Large intestine (tissue), 3 donors: ENCODE measurements at regions not wholly inside any gene's neighbourhood (a gene's known extent, or its start where the extent isn't known, plus 50 kb on each side); places are given as distances from the start of the nearest gene placed in this dataset.

Experiments
- DNase-seq, 2 donors: peaks; one replicate each; pipeline versions ENCODE4 v3.0.0 to v3.0.0-alpha.2; 2013
- H3K27ac ChIP-seq: one replicate; pipeline ENCODE4 v1.5.1; 2013; ENCODE audit warnings: low read length
- H3K27me3 ChIP-seq: 2 replicates; pipeline ENCODE4 v1.6.1; 2013; ENCODE audit warnings: low read length; ENCODE audit not compliant: control insufficient read depth, insufficient read depth
- H3K36me3 ChIP-seq: 2 replicates; pipeline ENCODE4 v1.6.1; 2013; ENCODE audit warnings: low read length; ENCODE audit not compliant: control insufficient read depth, insufficient read depth
- H3K4me1 ChIP-seq: one replicate; pipeline ENCODE4 v1.6.1; 2013; ENCODE audit warnings: low read length; ENCODE audit not compliant: control insufficient read depth, insufficient read depth
- H3K4me3 ChIP-seq: one replicate; pipeline ENCODE4 v1.5.1; 2013; ENCODE audit warnings: low read length
- H3K9me3 ChIP-seq: one replicate; pipeline ENCODE4 v1.6.1; 2013; ENCODE audit warnings: mild to moderate bottlenecking, low read depth, low read length, moderate library complexity; ENCODE audit not compliant: control insufficient read depth
- WGBS: methylation state at CpG from one replicate; pipeline ENCODE4 v1.1.5; 2013; ENCODE audit warnings: low lambda C conversion rate; ENCODE audit not compliant: insufficient coverage; 5-methylcytosine and 5-hydroxymethylcytosine counted together

DNA sequence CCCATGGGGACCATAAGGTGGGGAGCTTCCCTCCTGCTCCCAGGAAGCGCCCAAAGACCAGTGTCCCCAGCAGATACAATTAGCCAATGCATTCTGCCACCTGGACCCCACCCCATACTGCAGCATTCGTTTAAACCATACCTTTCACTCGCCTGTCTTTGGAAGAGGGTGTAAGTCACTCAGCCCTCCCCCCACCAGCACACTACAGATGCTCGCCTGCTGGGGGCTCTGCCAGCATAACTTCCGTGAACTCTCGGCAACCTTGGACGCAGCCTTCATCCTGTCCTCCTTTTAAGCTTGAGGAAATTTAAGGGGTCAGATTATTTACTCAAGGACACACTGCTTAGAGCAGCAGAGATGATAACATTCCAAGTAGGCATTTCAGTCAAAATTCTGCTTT lies 94.4 kb upstream of the NAA20 start:
- Histone ChIP-seq H3K27ac (no peak overlapping the region), H3K4me3 (no peak overlapping the region), H3K9me3 (no peaks in the 10 kb centered on the region), H3K4me1 (peaks cover 10% of the 10 kb centered on the region), H3K27me3 (no peaks in the 10 kb centered on the region), H3K36me3 (no peaks in the 10 kb centered on the region)
- no peak for DNase-seq
- WGBS = no CpG with 5 or more reads among the region's 7 CpGs

GRCh38 chr20:19923762-19924161 lies 93.4 kb upstream of the NAA20 start:
- Histone ChIP-seq H3K4me3 (no peak overlapping the region), H3K4me1 (peaks cover 12% of the 10 kb centered on the region), H3K36me3 (no peaks in the 10 kb centered on the region), H3K27me3 (no peaks in the 10 kb centered on the region), H3K27ac (no peak overlapping the region), H3K9me3 (no peaks in the 10 kb centered on the region)
- DNase-seq = no peak
- WGBS = 0% methylated on average over 1 of the region's 3 CpGs

DNA sequence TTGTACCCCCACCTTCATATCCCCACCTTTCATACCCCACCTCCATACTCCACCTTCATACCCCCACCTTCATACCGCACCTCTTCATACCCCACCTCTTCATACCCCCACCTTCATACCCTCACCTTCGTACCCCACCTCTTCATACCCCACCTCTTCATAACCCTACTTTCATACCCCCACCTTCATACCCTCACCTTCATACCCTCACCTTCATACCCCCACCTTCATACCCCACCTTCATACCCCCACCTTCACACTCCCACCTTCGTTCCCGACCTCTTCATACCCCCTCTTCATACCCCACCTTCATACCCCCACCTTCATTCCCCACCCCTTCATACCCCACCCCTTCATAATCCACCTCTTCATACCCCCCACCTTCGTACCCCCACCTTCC lies 92.9 kb upstream of the NAA20 start:
- WGBS = 77% methylated on average over 4 of the region's 5 CpGs
- H3K9me3 ChIP-seq = no peaks in the 10 kb centered on the region
- no peak overlapping the region for H3K4me3 ChIP-seq
- no peaks in the 10 kb centered on the region for H3K36me3 ChIP-seq
- no peak for DNase-seq
- no peak overlapping the region for H3K27ac ChIP-seq
- H3K27me3 ChIP-seq = no peaks in the 10 kb centered on the region
- H3K4me1 ChIP-seq = peaks cover 7% of the 10 kb centered on the region

DNA sequence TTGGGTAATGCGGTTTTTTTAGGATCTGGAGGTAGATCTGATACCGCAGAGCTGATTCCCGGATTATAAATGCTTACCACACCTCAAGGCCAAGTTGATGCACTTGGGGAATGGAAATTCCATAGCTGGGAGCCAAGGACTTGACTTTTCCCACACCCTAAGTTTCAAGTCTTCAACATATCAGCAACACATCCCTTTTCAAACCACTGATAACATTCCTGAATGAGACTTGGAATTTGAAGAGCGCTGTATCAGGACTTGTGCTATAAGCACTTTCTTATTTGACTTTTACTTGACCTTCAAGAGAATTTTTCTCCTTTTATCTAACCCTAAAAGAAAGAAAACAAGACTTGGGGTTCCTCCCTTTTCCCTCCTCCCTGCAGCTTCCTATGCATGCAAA lies 90.6 kb upstream of the NAA20 start:
- DNase-seq = no peak
- Histone ChIP-seq H3K4me1 (peaks cover 6% of the 10 kb centered on the region), H3K9me3 (no peaks in the 10 kb centered on the region), H3K27ac (no peak overlapping the region), H3K27me3 (no peaks in the 10 kb centered on the region), H3K4me3 (no peak overlapping the region), H3K36me3 (no peaks in the 10 kb centered on the region)
- 83% methylated on average over 1 of the region's 4 CpGs for WGBS

GRCh38 chr20:19928328-19929011 lies 88.7 kb upstream of the NAA20 start:
- Histone ChIP-seq H3K36me3 (no peaks in the 10 kb centered on the region), H3K4me1 (peaks cover 14% of the 10 kb centered on the region), H3K27me3 (no peaks in the 10 kb centered on the region), H3K9me3 (no peaks in the 10 kb centered on the region), H3K4me3 (no peak overlapping the region), H3K27ac (no peak overlapping the region)
- WGBS = no CpG with 5 or more reads among the region's 9 CpGs
- no peak for DNase-seq

DNA sequence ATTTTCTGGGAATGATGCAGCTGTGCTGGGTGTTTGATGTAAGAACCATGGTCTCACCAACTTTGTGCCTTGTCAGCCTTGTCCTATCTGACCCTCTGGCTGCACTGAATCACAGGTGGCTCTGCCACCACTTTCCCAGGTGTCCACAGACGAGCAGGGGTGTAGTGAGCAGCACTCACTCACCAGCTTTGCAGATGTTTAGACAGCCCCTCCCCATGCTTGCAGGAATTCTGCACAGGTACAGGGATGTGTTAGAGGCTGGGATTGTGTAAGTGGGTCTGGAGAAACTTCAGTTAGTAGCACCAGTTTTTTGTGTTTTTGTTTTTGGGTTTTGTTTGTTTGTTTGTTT lies 88.2 kb upstream of the NAA20 start:
- Histone ChIP-seq H3K9me3 (no peaks in the 10 kb centered on the region), H3K27ac (no peak overlapping the region), H3K4me1 (peaks cover 16% of the 10 kb centered on the region), H3K4me3 (no peak overlapping the region), H3K36me3 (no peaks in the 10 kb centered on the region), H3K27me3 (no peaks in the 10 kb centered on the region)
- DNase-seq = no peak
- no CpG with 5 or more reads among the region's 1 CpG for WGBS

DNA sequence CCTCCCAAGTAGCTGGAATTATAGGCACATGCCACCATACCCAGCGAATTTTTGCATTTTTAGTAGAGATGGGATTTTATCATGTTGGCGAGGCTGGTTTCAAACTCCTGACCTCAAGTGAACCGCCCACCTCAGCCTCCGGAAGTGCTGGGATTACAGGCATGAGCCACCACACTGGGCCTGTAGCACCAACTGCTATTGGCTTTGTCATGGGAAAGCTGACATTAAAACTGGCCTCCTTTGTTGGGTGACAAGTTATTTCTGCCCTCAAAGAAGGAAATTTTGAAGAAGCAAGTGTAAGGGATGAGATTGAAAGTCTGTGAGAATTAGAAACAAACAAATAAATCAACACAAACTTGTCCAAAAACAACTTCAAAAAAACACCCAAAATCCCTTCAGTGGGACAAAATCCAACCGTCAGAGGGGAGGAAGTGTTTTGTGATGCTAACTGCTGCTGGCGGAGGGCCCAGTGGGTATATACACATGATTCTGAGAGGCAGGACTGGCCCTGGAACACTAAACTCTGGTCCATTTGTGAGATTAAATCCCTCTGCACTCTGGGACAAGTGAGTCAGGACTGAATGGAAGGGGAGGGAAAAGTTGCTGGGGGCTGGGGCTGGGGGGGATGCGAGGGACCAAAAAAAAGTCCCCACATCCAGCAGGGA lies 87.5 kb upstream of the NAA20 start:
- no CpG with 5 or more reads among the region's 7 CpGs for WGBS
- no peak for DNase-seq
- H3K4me3 ChIP-seq = no peak overlapping the region
- H3K27me3 ChIP-seq = no peaks in the 10 kb centered on the region
- no peaks in the 10 kb centered on the region for H3K9me3 ChIP-seq
- no peaks in the 10 kb centered on the region for H3K36me3 ChIP-seq
- H3K27ac ChIP-seq = no peak overlapping the region
- H3K4me1 ChIP-seq = peaks cover 22% of the 10 kb centered on the region

- Histone ChIP-seq H3K4me3 (no peak overlapping the region), H3K4me1 (peaks cover 29% of the 10 kb centered on the region), H3K27ac (no peak overlapping the region), H3K36me3 (no peaks in the 10 kb centered on the region), H3K27me3 (no peaks in the 10 kb centered on the region), H3K9me3 (no peaks in the 10 kb centered on the region)
- DNase-seq = no peak
- WGBS = 78% methylated on average over 3 of the region's 5 CpGs
These were observed 86.7 kb upstream of the NAA20 start for GRCh38 chr20:19930426-19930825.

- 80% methylated on average over 3 of the region's 9 CpGs for WGBS
- Histone ChIP-seq H3K4me3 (no peak overlapping the region), H3K36me3 (no peaks in the 10 kb centered on the region), H3K9me3 (no peaks in the 10 kb centered on the region), H3K4me1 (peaks cover 40% of the 10 kb centered on the region), H3K27ac (no peak overlapping the region), H3K27me3 (no peaks in the 10 kb centered on the region)
- peak in 1 of 2 donors; percentile 16 for DNase-seq
These were observed 84.9 kb upstream of the NAA20 start for GRCh38 chr20:19932170-19932667.

DNA sequence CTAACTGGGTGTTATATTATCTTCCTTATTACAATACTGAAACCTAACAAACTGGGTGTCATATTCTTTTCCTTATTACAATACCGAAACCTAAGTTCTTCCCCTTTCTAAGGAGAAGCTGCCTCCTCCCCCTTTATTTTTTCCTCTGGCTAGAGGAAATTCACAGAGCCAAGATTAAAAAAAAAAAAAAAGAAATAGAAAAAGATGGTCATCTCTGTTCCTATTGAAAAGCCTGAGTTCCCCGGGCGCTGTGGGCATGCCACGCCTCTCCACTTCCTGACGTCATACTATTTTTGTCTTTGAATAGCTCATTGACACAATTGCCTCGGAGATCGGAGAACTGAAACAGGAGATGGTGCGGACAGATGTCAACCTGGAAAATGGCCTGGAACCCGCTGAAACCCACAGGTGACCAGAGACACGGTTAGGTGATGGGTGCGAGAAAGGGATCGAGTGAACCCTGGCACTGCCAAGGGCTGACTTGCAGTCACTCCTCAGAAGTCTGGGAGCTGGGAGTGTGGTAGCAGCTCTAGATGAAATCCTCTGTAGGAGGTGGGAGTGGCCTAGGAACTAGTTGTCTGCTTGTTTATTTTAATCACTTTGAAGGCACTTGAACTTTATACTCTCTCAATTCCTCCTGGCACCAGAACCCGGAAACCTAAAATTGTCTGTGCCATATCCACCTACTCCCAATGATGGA lies 82.2 kb upstream of the NAA20 start:
- DNase-seq = peak; percentile 56 to 85
- peak overlapping the region; percentile 87 for H3K27ac ChIP-seq
- H3K9me3 ChIP-seq = no peaks in the 10 kb centered on the region
- no peaks in the 10 kb centered on the region for H3K27me3 ChIP-seq
- 48% methylated on average over 4 of the region's 13 CpGs for WGBS
- peaks cover 36% of the 10 kb centered on the region for H3K4me1 ChIP-seq
- H3K4me3 ChIP-seq = peak overlapping the region; percentile 27
- peaks cover 7% of the 10 kb centered on the region for H3K36me3 ChIP-seq
